ENCODE measurements at regions not wholly inside any gene's neighbourhood (a gene's known extent, or its start where the extent isn't known, plus 50 kb on each side); places are given as distances from the start of the nearest gene placed in this dataset.

DNA sequence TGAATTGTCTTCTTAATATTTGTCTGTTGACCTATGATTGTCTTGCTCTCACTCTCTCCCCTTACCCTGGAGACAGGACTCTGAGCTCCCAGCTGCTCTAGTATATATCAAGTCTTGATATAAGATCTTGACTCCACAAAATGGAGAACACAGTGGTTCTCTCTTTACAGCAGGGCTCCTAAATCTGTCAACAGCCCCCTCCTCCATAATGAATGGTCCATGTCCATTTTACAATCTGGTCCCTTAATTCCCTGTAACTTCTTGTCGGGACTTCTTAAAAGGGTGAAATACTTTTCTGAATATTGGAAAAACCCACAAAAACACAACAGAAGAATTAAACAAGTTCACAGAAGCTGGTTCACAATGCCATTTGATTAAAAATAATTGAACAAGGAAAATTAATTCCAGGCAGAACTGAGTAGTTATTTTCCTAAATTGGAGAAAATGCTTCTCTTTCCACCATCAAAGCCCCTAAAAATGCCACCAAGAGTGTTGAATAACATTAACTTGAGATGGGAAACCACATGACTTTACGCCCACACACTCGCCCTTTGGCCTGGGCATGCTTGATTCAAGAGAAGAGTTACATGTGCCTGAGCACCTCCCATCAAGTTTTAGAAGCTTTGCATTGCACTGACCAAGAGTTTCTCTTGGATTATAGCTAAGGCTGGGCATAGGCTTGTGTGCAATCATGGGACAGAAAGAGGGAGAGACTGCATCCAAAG lies 109.8 kb downstream of the TOMM20 start:
- Histone ChIP-seq H3K9me3 (ENCODE audit: severe bottlenecking) (peaks cover 4% of the 10 kb centered on the region), H3K27ac (ENCODE audit: poor library complexity, severe bottlenecking) (peak overlapping the region; percentile 47), H3K27me3 (ENCODE audit: insufficient read depth, poor library complexity, severe bottlenecking) (no peaks in the 10 kb centered on the region), H3K36me3 (ENCODE audit: low read depth) (no peaks in the 10 kb centered on the region), H3K4me1 (ENCODE audit: insufficient read depth, poor library complexity, severe bottlenecking) (peaks cover 7% of the 10 kb centered on the region), H3K4me3 (ENCODE audit: severe bottlenecking) (no peak overlapping the region)
- no peak for DNase-seq (ENCODE audit: low spot score)
- TF ChIP-seq, protein P1, sequence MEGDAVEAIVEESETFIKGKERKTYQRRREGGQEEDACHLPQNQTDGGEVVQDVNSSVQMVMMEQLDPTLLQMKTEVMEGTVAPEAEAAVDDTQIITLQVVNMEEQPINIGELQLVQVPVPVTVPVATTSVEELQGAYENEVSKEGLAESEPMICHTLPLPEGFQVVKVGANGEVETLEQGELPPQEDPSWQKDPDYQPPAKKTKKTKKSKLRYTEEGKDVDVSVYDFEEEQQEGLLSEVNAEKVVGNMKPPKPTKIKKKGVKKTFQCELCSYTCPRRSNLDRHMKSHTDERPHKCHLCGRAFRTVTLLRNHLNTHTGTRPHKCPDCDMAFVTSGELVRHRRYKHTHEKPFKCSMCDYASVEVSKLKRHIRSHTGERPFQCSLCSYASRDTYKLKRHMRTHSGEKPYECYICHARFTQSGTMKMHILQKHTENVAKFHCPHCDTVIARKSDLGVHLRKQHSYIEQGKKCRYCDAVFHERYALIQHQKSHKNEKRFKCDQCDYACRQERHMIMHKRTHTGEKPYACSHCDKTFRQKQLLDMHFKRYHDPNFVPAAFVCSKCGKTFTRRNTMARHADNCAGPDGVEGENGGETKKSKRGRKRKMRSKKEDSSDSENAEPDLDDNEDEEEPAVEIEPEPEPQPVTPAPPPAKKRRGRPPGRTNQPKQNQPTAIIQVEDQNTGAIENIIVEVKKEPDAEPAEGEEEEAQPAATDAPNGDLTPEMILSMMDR (IDR thresholded peaks at IDR 0.05; ENCODE audit: poor library complexity, severe bottlenecking), result no peak
- no peak for ATAC-seq (ENCODE audit: low read depth)

DNA sequence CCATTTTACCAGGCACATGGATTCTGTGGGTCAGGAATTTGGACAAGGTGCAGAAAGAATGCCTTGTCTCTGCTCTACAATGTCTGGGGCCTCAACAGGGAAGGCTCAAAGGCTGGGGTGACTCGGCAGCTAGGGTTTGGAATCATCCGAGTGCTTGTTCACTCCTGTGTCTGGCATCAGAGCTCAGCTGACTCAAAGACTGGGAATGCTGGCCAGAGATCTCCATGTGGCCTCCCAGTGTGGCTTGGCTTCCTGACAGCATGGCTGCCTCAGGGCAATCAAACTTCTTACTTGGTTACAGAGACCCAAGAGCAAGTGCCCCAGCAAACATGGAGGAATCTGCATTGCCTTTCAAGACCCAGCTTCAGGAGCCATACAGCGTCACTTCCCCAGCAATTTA lies 110.5 kb downstream of the TOMM20 start:
- Histone ChIP-seq H3K36me3 (ENCODE audit: low read depth) (no peaks in the 10 kb centered on the region), H3K27ac (ENCODE audit: poor library complexity, severe bottlenecking) (peak overlapping the region; percentile 47), H3K4me1 (ENCODE audit: insufficient read depth, poor library complexity, severe bottlenecking) (peaks cover 7% of the 10 kb centered on the region), H3K9me3 (ENCODE audit: severe bottlenecking) (peaks cover 4% of the 10 kb centered on the region), H3K27me3 (ENCODE audit: insufficient read depth, poor library complexity, severe bottlenecking) (no peaks in the 10 kb centered on the region), H3K4me3 (ENCODE audit: severe bottlenecking) (no peak overlapping the region)
- TF ChIP-seq, protein P1 (IDR thresholded peaks at IDR 0.05; ENCODE audit: poor library complexity, severe bottlenecking), result no peak
- DNase-seq (ENCODE audit: low spot score) (peak; percentile 80), ATAC-seq (ENCODE audit: low read depth) (peak; percentile 94)

GRCh38 chr1:235017719-235018118 lies 110.9 kb downstream of the TOMM20 start:
- Histone ChIP-seq H3K36me3 (ENCODE audit: low read depth) (no peaks in the 10 kb centered on the region), H3K9me3 (ENCODE audit: severe bottlenecking) (peaks cover 4% of the 10 kb centered on the region), H3K27ac (ENCODE audit: poor library complexity, severe bottlenecking) (peak overlapping the region; percentile 47), H3K4me3 (ENCODE audit: severe bottlenecking) (no peak overlapping the region), H3K4me1 (ENCODE audit: insufficient read depth, poor library complexity, severe bottlenecking) (peaks cover 8% of the 10 kb centered on the region), H3K27me3 (ENCODE audit: insufficient read depth, poor library complexity, severe bottlenecking) (no peaks in the 10 kb centered on the region)
- TF ChIP-seq, protein P1 (IDR thresholded peaks at IDR 0.05; ENCODE audit: poor library complexity, severe bottlenecking), result no peak
- no peak for DNase-seq (ENCODE audit: low spot score)
- no peak for ATAC-seq (ENCODE audit: low read depth)

GRCh38 chr1:235017191-235017590 lies 111.4 kb downstream of the TOMM20 start:
- no peak for ATAC-seq (ENCODE audit: low read depth)
- Histone ChIP-seq H3K27me3 (ENCODE audit: insufficient read depth, poor library complexity, severe bottlenecking) (no peaks in the 10 kb centered on the region), H3K36me3 (ENCODE audit: low read depth) (no peaks in the 10 kb centered on the region), H3K9me3 (ENCODE audit: severe bottlenecking) (peaks cover 4% of the 10 kb centered on the region), H3K4me1 (ENCODE audit: insufficient read depth, poor library complexity, severe bottlenecking) (peaks cover 13% of the 10 kb centered on the region), H3K27ac (ENCODE audit: poor library complexity, severe bottlenecking) (peak overlapping the region; percentile 47), H3K4me3 (ENCODE audit: severe bottlenecking) (no peak overlapping the region)
- no peak for DNase-seq (ENCODE audit: low spot score)
- TF ChIP-seq, protein P1 (IDR thresholded peaks at IDR 0.05; ENCODE audit: poor library complexity, severe bottlenecking), result no peak

- H3K4me1 ChIP-seq (ENCODE audit: insufficient read depth, poor library complexity, severe bottlenecking), result peaks cover 20% of the 10 kb centered on the region
- H3K4me3 ChIP-seq (ENCODE audit: severe bottlenecking), result no peak overlapping the region
- ATAC-seq (ENCODE audit: low read depth), result no peak
- no peaks in the 10 kb centered on the region for H3K36me3 ChIP-seq (ENCODE audit: low read depth)
- H3K9me3 ChIP-seq (ENCODE audit: severe bottlenecking), result peaks cover 4% of the 10 kb centered on the region
- H3K27ac ChIP-seq (ENCODE audit: poor library complexity, severe bottlenecking), result no peak overlapping the region
- TF ChIP-seq, protein P1 (IDR thresholded peaks at IDR 0.05; ENCODE audit: poor library complexity, severe bottlenecking), result no peak
- no peaks in the 10 kb centered on the region for H3K27me3 ChIP-seq (ENCODE audit: insufficient read depth, poor library complexity, severe bottlenecking)
- DNase-seq (ENCODE audit: low spot score), result no peak
Measured at GRCh38 chr1:235015291-235015985, 113.2 kb downstream of the TOMM20 start.
